B cell (primary cell): ENCODE measurements at regions not wholly inside any gene's neighbourhood (a gene's known extent, or its start where the extent isn't known, plus 50 kb on each side); places are given as distances from the start of the nearest gene placed in this dataset.

Experiments
- ATAC-seq: fragments of 200-7000 bp; cut with Tn5 transposase; one replicate; pipeline ENCODE4 v1.10.0; 2021; ENCODE audit warnings: low read depth, mild to moderate bottlenecking, moderate number of reproducible peaks, moderate library complexity
- CTCF ChIA-PET: fragments of 350-600 bp; sonication (Branson Sonifier 250); formaldehyde crosslinking; loops from one replicate; lab custom pipeline; 2021; ENCODE audit warnings: antibody characterized with exemption, inconsistent platforms; lab: Charles Lee
- POLR2A ChIA-PET: fragments of 350-600 bp; sonication (Branson Sonifier 250); formaldehyde crosslinking; loops from one replicate; lab custom pipeline; 2021; ENCODE audit warnings: antibody characterized with exemption; lab: Charles Lee
- DNase-seq: peaks from one replicate; pipeline ENCODE4 v3.0.0; 2013
- H2AFZ ChIP-seq: 2 replicates; pipeline ENCODE4 v1.6.1; 2012; ENCODE audit warnings: mild to moderate bottlenecking, low read depth, low read length; ENCODE audit not compliant: insufficient read depth, poor library complexity, severe bottlenecking
- H3K27ac ChIP-seq, 2 donors: 1 replicate in 1 of 2; 2 replicates in 1 of 2; pipeline ENCODE4 v1.5.1; 2012 to 2013; ENCODE audit warnings: low read length in 2 of 2, mild to moderate bottlenecking in 2 of 2, moderate library complexity in 1 of 2
- H3K27me3 ChIP-seq, 4 experiments: fragments of 200-600 bp in 1 of 4; sonication (generic) in 1 of 4; replicated peaks in 1 of 4; 1 replicate in 2 of 4; 2 replicates in 2 of 4; pipeline versions ENCODE4 v1.6.1 to v1.7.0; 2013 to 2016; ENCODE audit warnings: low read length in 3 of 4, mild to moderate bottlenecking in 2 of 4, mixed read lengths in 1 of 4, moderate library complexity in 1 of 4; ENCODE audit not compliant: insufficient read depth in 4 of 4, control insufficient read depth in 3 of 4; ENCODE audit errors: control extremely low read depth in 1 of 4
- H3K36me3 ChIP-seq, 2 experiments: replicated peaks in 1 of 2; 1 replicate in 1 of 2; 2 replicates in 1 of 2; pipeline versions ENCODE4 v1.6.1 to v1.7.1; 2013; ENCODE audit warnings: low read length in 1 of 2; ENCODE audit not compliant: insufficient read depth in 2 of 2, control insufficient read depth in 1 of 2; ENCODE audit errors: control extremely low read depth in 1 of 2, extremely low read depth in 1 of 2
- H3K4me1 ChIP-seq, 2 donors: fragments of 200-600 bp in 1 of 2; sonication (generic) in 1 of 2; 1 replicate in 1 of 2; 2 replicates in 1 of 2; pipeline versions ENCODE4 v1.5.1 to v1.6.1; 2013 to 2017; ENCODE audit warnings: low read length in 2 of 2; ENCODE audit not compliant: control insufficient read depth in 2 of 2, insufficient read depth in 2 of 2
- H3K4me2 ChIP-seq: replicated peaks from 2 replicates; pipeline ENCODE3; 2012; ENCODE audit warnings: mild to moderate bottlenecking, low read depth, low read length; ENCODE audit not compliant: poor library complexity, severe bottlenecking
- H3K4me3 ChIP-seq, 5 experiments: fragments of 200-600 bp in 1 of 5; sonication (generic) in 1 of 5; 1 replicate in 3 of 5; 2 replicates in 2 of 5; pipeline versions ENCODE4 v1.5.1 to v1.7.0; 2011 to 2016; ENCODE audit warnings: low read length in 4 of 5, mild to moderate bottlenecking in 4 of 5, low read depth in 2 of 5, control low read depth in 1 of 5, moderate library complexity in 1 of 5; ENCODE audit not compliant: insufficient read depth in 1 of 5; ENCODE audit errors: control extremely low read depth in 1 of 5, extremely low read depth in 1 of 5
- H3K79me2 ChIP-seq: fragments of 200-600 bp; sonication (generic); one replicate; pipeline ENCODE4 v1.6.0; 2016; ENCODE audit warnings: low read length; ENCODE audit not compliant: control insufficient read depth, insufficient read depth
- H3K9ac ChIP-seq: fragments of 200-600 bp; sonication (generic); 2 replicates; pipeline ENCODE4 v1.6.1; 2017; ENCODE audit warnings: mild to moderate bottlenecking, low read length, moderate library complexity
- H3K9me3 ChIP-seq, 3 donors: one replicate each; pipeline versions ENCODE4 v1.6.1 to v1.7.1; 2013; ENCODE audit warnings: low read length in 2 of 3; ENCODE audit not compliant: control insufficient read depth in 2 of 3, insufficient read depth in 1 of 3; ENCODE audit errors: control extremely low read depth in 1 of 3
- H4K20me1 ChIP-seq: 2 replicates; pipeline ENCODE4 v1.6.0; 2012; ENCODE audit warnings: mild to moderate bottlenecking, low read length; ENCODE audit not compliant: insufficient read depth, control insufficient read depth, poor library complexity, severe bottlenecking
- H3K27ac Mint-ChIP-seq: one replicate; pipeline ENCODE4 v1.8.0; 2021; ENCODE audit warnings: mixed read lengths
- H3K27me3 Mint-ChIP-seq: one replicate; pipeline ENCODE4 v1.8.0; 2021; ENCODE audit warnings: mixed read lengths
- H3K4me1 Mint-ChIP-seq: one replicate; pipeline ENCODE4 v1.8.0; 2021; ENCODE audit warnings: mixed read lengths
- H3K4me3 Mint-ChIP-seq: one replicate; pipeline ENCODE4 v1.8.0; 2021; ENCODE audit warnings: mixed read lengths
- H3K9me3 Mint-ChIP-seq: one replicate; pipeline ENCODE4 v1.8.0; 2022; ENCODE audit warnings: mixed read lengths; ENCODE audit not compliant: insufficient read depth
- EZH2 ChIP-seq: IDR thresholded peaks from 2 replicates; pipeline ENCODE4 v1.6.1; 2012; ENCODE audit warnings: borderline replicate concordance, low read depth, mild to moderate bottlenecking, moderate library complexity, low read length; ENCODE audit not compliant: insufficient read depth, poor library complexity, severe bottlenecking
- WGBS: methylation state at CpG from one replicate; pipeline ENCODE4 v1.1.5; 2013; ENCODE audit warnings: missing lambda C conversion rate; ENCODE audit not compliant: insufficient coverage; 5-methylcytosine and 5-hydroxymethylcytosine counted together
- intact Hi-C: fragments of 100-400 bp; cut with micrococcal nuclease; formaldehyde crosslinking; loops from one replicate; pipeline ENCODE4 v1.10.0; 2022
- TF ChIP-seq, protein P1 (sequence below): fragments of 200-600 bp; IDR thresholded peaks from one replicate; pipeline ENCODE4 v1.8.0; 2022; ENCODE audit warnings: antibody characterized with exemption, mild to moderate bottlenecking

DNA sequence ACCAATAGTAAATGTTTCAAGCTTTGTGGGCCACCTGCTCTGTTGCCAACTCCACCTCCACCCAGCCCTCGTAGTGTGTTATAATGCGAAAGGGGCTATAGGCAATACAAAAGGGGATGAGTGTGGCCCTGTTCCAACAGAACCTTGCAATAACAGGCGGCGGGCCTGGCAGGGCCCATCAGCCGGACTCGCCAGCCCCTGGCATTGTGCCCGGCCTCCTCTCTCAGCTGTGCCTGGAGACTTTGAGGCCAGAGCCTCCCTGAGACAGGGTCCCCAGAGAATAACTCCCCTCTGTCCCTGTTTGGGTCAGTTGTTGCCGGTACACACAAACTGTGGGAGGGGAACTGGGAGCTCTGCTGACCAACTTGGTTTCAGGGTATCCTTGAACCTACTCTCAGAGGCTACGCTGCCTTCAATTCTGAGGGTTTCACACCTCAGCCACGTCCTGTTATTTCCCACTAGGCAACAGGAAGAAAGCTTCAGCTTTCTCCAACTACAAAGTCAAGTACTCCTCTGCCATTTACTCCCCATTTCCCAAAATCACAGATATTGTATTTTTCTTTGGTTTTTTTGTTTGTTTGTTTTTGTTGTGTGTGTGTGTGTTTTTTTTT lies 58.0 kb upstream of the ZNF236 start:
- Histone ChIP-seq H3K27me3 (peaks cover 0 to 2% (median 0%) of the 10 kb centered on the region in 4 experiments), H3K36me3 (no peaks in the 10 kb centered on the region), H3K4me1 (no peaks in the 10 kb centered on the region), H3K9me3 (no peaks in the 10 kb centered on the region), H3K4me2 (no peak overlapping the region), H3K9ac (no peak overlapping the region), H3K79me2 (no peaks in the 10 kb centered on the region), H3K4me3 (no peak overlapping the region), H3K27ac (no peak overlapping the region), H4K20me1 (no peaks in the 10 kb centered on the region), H2AFZ (no peak overlapping the region)
- ChIA-PET CTCF (no interaction called here), POLR2A (no interaction called here)
- ATAC-seq (no peak), DNase-seq (no peak)
- TF ChIP-seq, protein P1, sequence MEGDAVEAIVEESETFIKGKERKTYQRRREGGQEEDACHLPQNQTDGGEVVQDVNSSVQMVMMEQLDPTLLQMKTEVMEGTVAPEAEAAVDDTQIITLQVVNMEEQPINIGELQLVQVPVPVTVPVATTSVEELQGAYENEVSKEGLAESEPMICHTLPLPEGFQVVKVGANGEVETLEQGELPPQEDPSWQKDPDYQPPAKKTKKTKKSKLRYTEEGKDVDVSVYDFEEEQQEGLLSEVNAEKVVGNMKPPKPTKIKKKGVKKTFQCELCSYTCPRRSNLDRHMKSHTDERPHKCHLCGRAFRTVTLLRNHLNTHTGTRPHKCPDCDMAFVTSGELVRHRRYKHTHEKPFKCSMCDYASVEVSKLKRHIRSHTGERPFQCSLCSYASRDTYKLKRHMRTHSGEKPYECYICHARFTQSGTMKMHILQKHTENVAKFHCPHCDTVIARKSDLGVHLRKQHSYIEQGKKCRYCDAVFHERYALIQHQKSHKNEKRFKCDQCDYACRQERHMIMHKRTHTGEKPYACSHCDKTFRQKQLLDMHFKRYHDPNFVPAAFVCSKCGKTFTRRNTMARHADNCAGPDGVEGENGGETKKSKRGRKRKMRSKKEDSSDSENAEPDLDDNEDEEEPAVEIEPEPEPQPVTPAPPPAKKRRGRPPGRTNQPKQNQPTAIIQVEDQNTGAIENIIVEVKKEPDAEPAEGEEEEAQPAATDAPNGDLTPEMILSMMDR = no peak
- TF ChIP-seq EZH2 = no peak
- Mint-ChIP-seq H3K27me3 (peaks cover 31% of the 10 kb centered on the region), H3K4me3 (no peak overlapping the region), H3K27ac (no peak overlapping the region), H3K9me3 (peaks cover 6% of the 10 kb centered on the region), H3K4me1 (no peaks in the 10 kb centered on the region)
- intact Hi-C loops = no loop called here
- WGBS = 93% methylated on average over 6 of the region's 10 CpGs

DNA sequence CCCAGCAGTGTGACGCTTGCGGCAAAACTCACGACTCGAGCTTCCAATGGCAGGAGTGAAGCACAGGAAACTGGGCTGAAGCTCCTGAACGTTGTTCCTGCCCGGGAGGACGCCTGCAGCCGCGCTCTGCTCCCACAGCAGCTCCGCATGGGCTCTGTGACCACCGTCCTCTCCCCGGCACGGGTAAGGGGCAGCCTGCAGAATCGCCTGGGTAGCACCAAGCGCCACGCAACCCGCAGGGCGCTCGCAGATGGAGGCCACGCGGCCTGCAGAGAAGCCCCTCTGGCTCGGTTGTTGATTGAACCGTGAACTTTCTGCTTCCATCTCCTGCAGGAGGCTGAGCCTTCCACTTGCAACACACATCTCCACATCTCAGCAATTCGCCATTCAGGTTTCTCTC lies 63.3 kb upstream of the ZNF236 start:
- 93% methylated on average over 23 of the region's 24 CpGs for WGBS
- ChIA-PET CTCF (no interaction called here), POLR2A (no interaction called here)
- TF ChIP-seq, protein P1 = no peak
- TF ChIP-seq EZH2 = no peak
- H3K4me1 ChIP-seq = no peaks in the 10 kb centered on the region
- H3K9ac ChIP-seq = no peak overlapping the region
- DNase-seq (no peak), ATAC-seq (no peak)
- no peaks in the 10 kb centered on the region for H3K36me3 ChIP-seq
- H2AFZ ChIP-seq = no peak overlapping the region
- no peak overlapping the region for H3K27ac Mint-ChIP-seq
- intact Hi-C loops = no loop called here
- H3K4me3 ChIP-seq = no peak overlapping the region
- H3K9me3 ChIP-seq = no peaks in the 10 kb centered on the region
- no peaks in the 10 kb centered on the region for H3K4me1 Mint-ChIP-seq
- H3K9me3 Mint-ChIP-seq = peaks cover 3% of the 10 kb centered on the region
- H3K27me3 ChIP-seq = no peaks in the 10 kb centered on the region
- H3K27ac ChIP-seq = no peak overlapping the region
- H4K20me1 ChIP-seq = no peaks in the 10 kb centered on the region
- H3K79me2 ChIP-seq = no peaks in the 10 kb centered on the region
- H3K27me3 Mint-ChIP-seq = no peaks in the 10 kb centered on the region
- no peak overlapping the region for H3K4me2 ChIP-seq
- no peak overlapping the region for H3K4me3 Mint-ChIP-seq
